OCI-LY1 (cell line): ENCODE measurements at regions not wholly inside any gene's neighbourhood (a gene's known extent, or its start where the extent isn't known, plus 50 kb on each side); places are given as distances from the start of the nearest gene placed in this dataset.

ENCODE experiments used
- H2AFZ ChIP-seq: fragments of 200-600 bp; sonication (generic), shearing (Covaris generic); 2 replicates; pipeline ENCODE4 v1.6.0; 2014; ENCODE audit warnings: antibody characterized with exemption, mild to moderate bottlenecking, low read length
- H3F3A ChIP-seq: fragments of 200-600 bp; sonication (generic), shearing (Covaris generic); 2 replicates; pipeline ENCODE4 v1.6.0; 2014; ENCODE audit warnings: mild to moderate bottlenecking, antibody characterized with exemption, low read length, moderate library complexity; ENCODE audit not compliant: insufficient read depth
- H3K27ac ChIP-seq: fragments of 200-600 bp; sonication (generic); 2 replicates; pipeline ENCODE4 v1.5.1; 2014; ENCODE audit warnings: low read length, mixed run types, mild to moderate bottlenecking, low read depth; ENCODE audit not compliant: poor library complexity, severe bottlenecking
- H3K27me3 ChIP-seq: fragments of 200-600 bp; sonication (generic); 2 replicates; pipeline ENCODE4 v1.6.0; 2014; ENCODE audit warnings: antibody characterized with exemption, mild to moderate bottlenecking, low read length, moderate library complexity; ENCODE audit not compliant: insufficient read depth
- H3K36me3 ChIP-seq: fragments of 200-600 bp; sonication (generic); 2 replicates; pipeline ENCODE4 v1.6.1; 2014; ENCODE audit warnings: mild to moderate bottlenecking, antibody characterized with exemption, low read length, moderate library complexity, mixed read lengths; ENCODE audit not compliant: insufficient read depth
- H3K4me1 ChIP-seq: fragments of 200-600 bp; sonication (generic); 2 replicates; pipeline ENCODE4 v1.5.1; 2014; ENCODE audit warnings: mild to moderate bottlenecking, low read length, moderate library complexity; ENCODE audit not compliant: insufficient read depth, severe bottlenecking
- H3K4me2 ChIP-seq: fragments of 200-600 bp; sonication (generic), shearing (Covaris generic); 2 replicates; pipeline ENCODE4 v1.6.1; 2014; ENCODE audit warnings: low read length
- H3K4me3 ChIP-seq: fragments of 200-600 bp; sonication (generic); 2 replicates; pipeline ENCODE4 v1.5.1; 2014; ENCODE audit warnings: low read length, low read depth, mild to moderate bottlenecking, mixed read lengths; ENCODE audit not compliant: poor library complexity, severe bottlenecking
- H3K79me2 ChIP-seq: fragments of 200-600 bp; shearing (Covaris generic); 2 replicates; pipeline ENCODE4 v1.6.1; 2016; ENCODE audit warnings: mixed run types, low read length, mixed read lengths; ENCODE audit not compliant: insufficient read depth
- H3K9ac ChIP-seq: fragments of 200-600 bp; sonication (generic), shearing (Covaris generic); 2 replicates; pipeline ENCODE4 v1.6.1; 2014; ENCODE audit warnings: mild to moderate bottlenecking, low read length, mixed read lengths
- H3K9me2 ChIP-seq: fragments of 200-600 bp; sonication (generic), shearing (Covaris generic); 2 replicates; pipeline ENCODE4 v1.6.1; 2014; ENCODE audit warnings: low read depth, mild to moderate bottlenecking, low read length, mixed read lengths
- H3K9me3 ChIP-seq: fragments of 200-600 bp; shearing (Covaris generic); 2 replicates; pipeline ENCODE4 v1.6.1; 2014; ENCODE audit warnings: low read length, mixed read lengths
- H4K20me1 ChIP-seq: fragments of 200-600 bp; sonication (generic), shearing (Covaris generic); 2 replicates; pipeline ENCODE4 v1.6.0; 2016; ENCODE audit warnings: mild to moderate bottlenecking, low read length; ENCODE audit not compliant: insufficient read depth
- EZH2 ChIP-seq: fragments of 200-600 bp; sonication (generic), shearing (Covaris generic); IDR thresholded peaks from 2 replicates; pipeline ENCODE4 v1.8.0; 2017; ENCODE audit warnings: borderline replicate concordance, mixed run types, mild to moderate bottlenecking, antibody characterized with exemption, low read length, moderate library complexity, mixed read lengths
- TF ChIP-seq, protein P1 (sequence below): fragments of 200-600 bp; sonication (generic), shearing (Covaris generic); IDR thresholded peaks from 2 replicates; pipeline ENCODE4 v1.5.1; 2017; ENCODE audit warnings: mild to moderate bottlenecking, antibody characterized with exemption, low read length, moderate library complexity, mixed read lengths

DNA sequence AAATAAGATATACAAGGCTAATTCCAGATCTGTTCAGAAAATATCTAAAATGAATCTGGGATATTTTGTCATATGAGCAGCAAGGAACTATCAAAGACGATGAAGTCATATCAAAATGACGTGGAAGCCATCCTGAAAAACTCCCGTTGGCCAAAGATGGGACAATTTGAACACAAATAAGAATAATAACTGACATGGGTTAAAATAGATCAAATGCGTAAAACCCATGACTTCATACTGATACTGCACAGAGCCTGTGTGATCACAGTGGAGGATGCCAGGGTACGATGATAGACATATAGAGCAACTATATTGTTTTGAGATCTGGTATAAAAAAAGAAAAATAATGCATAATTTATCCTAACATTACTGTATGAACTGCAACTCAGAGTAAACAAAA lies 51.0 kb upstream of the PIP5K1B start:
- no peaks in the 10 kb centered on the region for H3K36me3 ChIP-seq
- no peak overlapping the region for H3K4me3 ChIP-seq
- H4K20me1 ChIP-seq: no peaks in the 10 kb centered on the region
- no peaks in the 10 kb centered on the region for H3F3A ChIP-seq
- no peaks in the 10 kb centered on the region for H3K27me3 ChIP-seq
- no peaks in the 10 kb centered on the region for H3K9me3 ChIP-seq
- no peak overlapping the region for H3K27ac ChIP-seq
- H3K9ac ChIP-seq: no peak overlapping the region
- H2AFZ ChIP-seq: no peak overlapping the region
- no peak overlapping the region for H3K4me2 ChIP-seq
- TF ChIP-seq, protein P1, sequence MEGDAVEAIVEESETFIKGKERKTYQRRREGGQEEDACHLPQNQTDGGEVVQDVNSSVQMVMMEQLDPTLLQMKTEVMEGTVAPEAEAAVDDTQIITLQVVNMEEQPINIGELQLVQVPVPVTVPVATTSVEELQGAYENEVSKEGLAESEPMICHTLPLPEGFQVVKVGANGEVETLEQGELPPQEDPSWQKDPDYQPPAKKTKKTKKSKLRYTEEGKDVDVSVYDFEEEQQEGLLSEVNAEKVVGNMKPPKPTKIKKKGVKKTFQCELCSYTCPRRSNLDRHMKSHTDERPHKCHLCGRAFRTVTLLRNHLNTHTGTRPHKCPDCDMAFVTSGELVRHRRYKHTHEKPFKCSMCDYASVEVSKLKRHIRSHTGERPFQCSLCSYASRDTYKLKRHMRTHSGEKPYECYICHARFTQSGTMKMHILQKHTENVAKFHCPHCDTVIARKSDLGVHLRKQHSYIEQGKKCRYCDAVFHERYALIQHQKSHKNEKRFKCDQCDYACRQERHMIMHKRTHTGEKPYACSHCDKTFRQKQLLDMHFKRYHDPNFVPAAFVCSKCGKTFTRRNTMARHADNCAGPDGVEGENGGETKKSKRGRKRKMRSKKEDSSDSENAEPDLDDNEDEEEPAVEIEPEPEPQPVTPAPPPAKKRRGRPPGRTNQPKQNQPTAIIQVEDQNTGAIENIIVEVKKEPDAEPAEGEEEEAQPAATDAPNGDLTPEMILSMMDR: no peak
- TF ChIP-seq EZH2: no peak
- peaks cover 22% of the 10 kb centered on the region for H3K4me1 ChIP-seq
- no peaks in the 10 kb centered on the region for H3K9me2 ChIP-seq
- H3K79me2 ChIP-seq: no peaks in the 10 kb centered on the region
